ENCODE measurements at regions not wholly inside any gene's neighbourhood (a gene's known extent, or its start where the extent isn't known, plus 50 kb on each side); places are given as distances from the start of the nearest gene placed in this dataset.

GRCh38 chr9:38322937-38323336 is 69.6 kb upstream of the ALDH1B1 start:
- Histone ChIP-seq H3K4me1 (ENCODE audit: low read depth) (peaks cover 10% of the 10 kb centered on the region), H3K4me3 (no peak overlapping the region), H3K36me3 (ENCODE audit: low read depth) (no peaks in the 10 kb centered on the region), H3K9me3 (no peaks in the 10 kb centered on the region)
- DNase-seq (no peak), ATAC-seq (no peak)
- intact Hi-C loops (cut with DNase I, micrococcal nuclease) = no loop called here
- no peak for TF ChIP-seq CTCF (IDR thresholded peaks at IDR 0.05)

GRCh38 chr9:38319496-38320173 is 72.9 kb upstream of the ALDH1B1 start:
- H3K9me3 ChIP-seq = no peaks in the 10 kb centered on the region
- ATAC-seq = peak; percentile 50
- DNase-seq = no peak
- no peak for TF ChIP-seq CTCF (IDR thresholded peaks at IDR 0.05)
- intact Hi-C loops (cut with DNase I, micrococcal nuclease) = no loop called here
- H3K4me3 ChIP-seq = no peak overlapping the region
- H3K4me1 ChIP-seq (ENCODE audit: low read depth) = peaks cover 10% of the 10 kb centered on the region
- H3K36me3 ChIP-seq (ENCODE audit: low read depth) = no peaks in the 10 kb centered on the region

GRCh38 chr9:38318759-38319495 is 73.6 kb upstream of the ALDH1B1 start:
- H3K9me3 ChIP-seq = no peaks in the 10 kb centered on the region
- intact Hi-C loops (cut with DNase I, micrococcal nuclease) = no loop called here
- H3K36me3 ChIP-seq (ENCODE audit: low read depth) = no peaks in the 10 kb centered on the region
- H3K4me1 ChIP-seq (ENCODE audit: low read depth) = peaks cover 10% of the 10 kb centered on the region
- peak; percentile 70 for ATAC-seq
- DNase-seq = peak in 1 of 3 donors; percentile 22
- no peak overlapping the region for H3K4me3 ChIP-seq
- TF ChIP-seq CTCF (IDR thresholded peaks at IDR 0.05) = no peak

- Histone ChIP-seq H3K4me1 (ENCODE audit: low read depth) (peaks cover 10% of the 10 kb centered on the region), H3K9me3 (no peaks in the 10 kb centered on the region), H3K4me3 (no peak overlapping the region), H3K36me3 (ENCODE audit: low read depth) (no peaks in the 10 kb centered on the region)
- TF ChIP-seq CTCF (IDR thresholded peaks at IDR 0.05) = no peak
- no peak for ATAC-seq
- intact Hi-C loops (cut with DNase I, micrococcal nuclease) = no loop called here
- DNase-seq = no peak
Measured at GRCh38 chr9:38316166-38316780, 76.2 kb upstream of the ALDH1B1 start.

- no peak for ATAC-seq
- no peak for DNase-seq
- TF ChIP-seq CTCF (IDR thresholded peaks at IDR 0.05) = no peak
- Histone ChIP-seq H3K9me3 (no peaks in the 10 kb centered on the region), H3K36me3 (ENCODE audit: low read depth) (no peaks in the 10 kb centered on the region), H3K4me1 (ENCODE audit: low read depth) (peaks cover 10% of the 10 kb centered on the region), H3K4me3 (no peak overlapping the region)
- intact Hi-C loops (cut with DNase I, micrococcal nuclease) = no loop called here
Measured at GRCh38 chr9:38315085-38315595, 77.4 kb upstream of the ALDH1B1 start.

Measured in mucosa of descending colon (tissue), 3 donors.